ENCODE measurements at regions not wholly inside any gene's neighbourhood (a gene's known extent, or its start where the extent isn't known, plus 50 kb on each side); places are given as distances from the start of the nearest gene placed in this dataset.

GRCh38 chr10:56466005-56466404, 104.9 kb upstream of the ZWINT start:
- no peaks in the 10 kb centered on the region for H3K9me3 Mint-ChIP-seq
- H4K20me1 ChIP-seq (replicated peaks; ENCODE audit: insufficient read depth), result no peaks in the 10 kb centered on the region; the same call in 1 of the 2 replicates

More at GRCh38 chr10:56466005-56466404, 104.9 kb upstream of the ZWINT start:
- Mint-ChIP-seq H3K36me3 (ENCODE audit: low read depth) (no peaks in the 10 kb centered on the region), H3K4me3 (no peak overlapping the region), H3K27ac (peak overlapping the region; percentile 15; the same call in 1 of the 2 replicates), H3K4me1 (no peaks in the 10 kb centered on the region), H3K27me3 (ENCODE audit: insufficient read depth, low read depth, poor library complexity) (no peaks in the 10 kb centered on the region)
- Histone ChIP-seq H3K27me3 (ENCODE audit: insufficient read depth) (no peaks in the 10 kb centered on the region), H3K79me2 (replicated peaks; ENCODE audit: insufficient read depth) (no peaks in the 10 kb centered on the region), H3K4me2 (no peak overlapping the region), H2AFZ (no peak overlapping the region), H3K36me3 (ENCODE audit: insufficient read depth) (no peaks in the 10 kb centered on the region), H3K9me2 (ENCODE audit: insufficient read depth) (no peaks in the 10 kb centered on the region), H3K4me3 (no peak overlapping the region), H3F3A (replicated peaks; ENCODE audit: low read depth) (no peaks in the 10 kb centered on the region), H3K4me1 (ENCODE audit: insufficient read depth) (no peaks in the 10 kb centered on the region), H3K27ac (ENCODE audit: low read depth) (no peak overlapping the region)
- no peak for ATAC-seq
- no peak for DNase-seq (ENCODE audit: low spot score)
- TF ChIP-seq ZNF462 (CRISPR knock-in tag; IDR thresholded peaks at IDR 0.05) (no peak), POLR2AphosphoS5 (IDR thresholded peaks at IDR 0.05; ENCODE audit: low read depth) (no peak), ETS1 (IDR thresholded peaks at IDR 0.05) (no peak), CTCF (conservative IDR thresholded peaks at IDR 0.05; ENCODE audit: low read depth in 2 of 2) (no peak), NANOG (IDR thresholded peaks at IDR 0.05; ENCODE audit: borderline replicate concordance) (no peak), ZNF331 (CRISPR knock-in tag; IDR thresholded peaks at IDR 0.05; ENCODE audit: low read depth) (no peak), CREB1 (CRISPR knock-in tag; IDR thresholded peaks at IDR 0.05; ENCODE audit: low read depth) (no peak), EZH2phosphoT487 (IDR thresholded peaks at IDR 0.05; ENCODE audit: unreplicated experiment) (no peak), STAT1 (IDR thresholded peaks at IDR 0.05; ENCODE audit: unreplicated experiment) (no peak), ZNF114 (CRISPR knock-in tag; IDR thresholded peaks at IDR 0.05) (no peak), REST (IDR thresholded peaks at IDR 0.05; ENCODE audit: unreplicated experiment) (no peak), EZH2 (IDR thresholded peaks at IDR 0.05; ENCODE audit: low read depth, unreplicated experiment) (no peak), JUNB (IDR thresholded peaks at IDR 0.05; ENCODE audit: unreplicated experiment) (no peak)
